ENCODE measurements at regions not wholly inside any gene's neighbourhood (a gene's known extent, or its start where the extent isn't known, plus 50 kb on each side); places are given as distances from the start of the nearest gene placed in this dataset.

DNA sequence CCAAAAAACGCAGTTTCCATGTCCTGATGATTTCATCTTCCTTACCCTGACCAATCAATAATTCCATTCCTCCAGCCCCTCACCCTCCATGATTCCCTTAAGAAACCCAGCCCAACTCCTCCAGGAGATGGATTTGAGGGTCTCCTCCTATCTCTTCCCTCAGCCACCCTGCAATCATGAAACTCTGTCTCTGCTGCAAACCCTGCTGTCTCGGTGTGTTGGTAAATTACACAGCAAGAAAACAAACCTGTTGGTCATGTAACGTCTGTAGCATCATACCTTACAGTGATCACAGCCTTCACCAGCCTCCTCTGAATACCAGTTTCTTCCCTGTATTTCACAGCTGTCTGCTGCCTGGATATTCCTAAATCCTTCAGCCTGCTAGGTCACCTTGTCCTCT is 300.7 kb upstream of the NEBL start:
- no peak for DNase-seq

DNA sequence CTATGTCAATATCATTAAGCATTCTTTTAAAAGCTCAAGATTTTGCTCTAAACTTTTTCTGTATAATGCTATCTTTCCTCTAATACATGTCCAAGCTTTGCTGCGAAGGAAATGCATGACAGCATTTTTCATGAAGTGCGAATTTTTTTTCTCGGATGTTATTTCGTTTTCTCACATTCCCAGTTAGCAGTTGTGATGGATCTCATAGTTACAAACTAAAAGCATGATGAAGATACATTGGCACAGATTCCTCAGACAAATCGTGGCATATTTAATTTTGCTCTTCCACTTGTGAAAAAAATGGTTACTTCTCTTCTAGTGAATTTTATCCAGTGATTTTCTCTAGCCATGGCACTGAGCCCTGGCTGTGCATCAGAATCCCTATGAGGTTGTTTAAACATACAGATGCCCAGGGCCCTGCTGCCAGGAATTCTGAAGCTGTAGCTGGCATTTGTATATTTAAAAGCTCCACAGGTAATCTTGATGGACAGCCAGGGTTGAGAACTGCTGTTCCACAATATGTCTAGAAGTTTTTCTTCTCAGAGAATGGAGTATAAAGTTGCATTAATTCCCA is 299.8 kb upstream of the NEBL start:
- DNase-seq = no peak

DNA sequence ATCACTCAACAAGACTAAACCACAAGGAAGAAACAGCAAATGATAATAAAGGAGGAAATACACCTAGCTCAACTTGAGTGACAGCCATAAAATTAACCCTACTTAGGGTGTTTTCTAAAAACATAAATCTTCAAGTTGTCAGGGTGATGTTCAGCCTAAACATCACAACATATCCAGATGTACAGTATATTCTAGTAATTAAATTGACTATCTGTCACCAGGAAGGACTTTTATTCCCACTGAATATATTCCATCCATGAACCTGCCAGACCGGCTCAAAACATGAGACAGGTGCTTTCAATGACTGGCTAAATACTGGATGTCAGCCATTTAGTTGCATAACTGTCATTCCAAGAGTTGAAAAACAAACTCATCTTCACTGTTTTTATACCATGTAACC is 298.1 kb upstream of the NEBL start:
- DNase-seq = peak; percentile 36

DNA sequence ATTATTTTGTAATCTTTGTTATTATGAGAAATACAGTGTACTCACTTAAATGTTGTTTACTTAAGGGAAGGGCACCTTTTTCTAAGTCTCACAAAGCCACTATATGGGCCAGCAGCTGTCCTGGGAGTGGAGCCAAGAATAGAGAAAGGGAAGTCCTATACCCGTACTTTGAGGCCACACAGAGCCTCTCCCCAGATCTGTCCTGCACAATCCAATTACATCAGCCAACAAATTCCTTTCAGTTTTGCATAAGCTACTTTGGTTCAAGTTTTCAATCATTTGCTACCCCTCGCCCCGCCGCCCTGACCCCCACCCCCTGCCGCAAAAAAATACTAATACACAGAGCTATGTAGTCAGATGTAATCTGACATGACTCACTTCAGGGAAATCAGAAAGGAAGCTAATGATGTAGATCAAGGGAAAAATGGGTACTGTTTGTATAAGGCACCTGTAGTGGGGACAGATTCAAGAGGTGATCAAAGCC is 297.4 kb upstream of the NEBL start:
- no peak for DNase-seq

DNA sequence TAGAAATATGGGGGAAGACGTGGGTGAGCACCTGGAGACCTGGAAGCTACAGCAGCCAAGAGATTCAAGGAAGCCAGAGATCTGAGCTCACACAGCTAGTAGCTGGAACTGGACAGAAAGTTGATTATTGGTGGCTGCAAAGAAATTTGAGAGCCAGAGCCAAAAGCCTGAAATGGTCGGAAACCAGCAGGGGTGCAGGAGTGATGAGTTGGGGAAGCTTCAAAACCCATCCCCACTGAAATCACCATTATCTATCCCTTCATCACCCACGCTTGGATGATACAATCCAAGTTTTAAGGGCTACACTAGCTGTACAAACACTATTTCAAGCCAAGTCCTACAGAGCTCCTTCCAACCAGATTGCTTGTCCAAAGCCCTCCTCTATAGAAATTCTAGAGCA is 296.1 kb upstream of the NEBL start:
- DNase-seq = no peak

DNA sequence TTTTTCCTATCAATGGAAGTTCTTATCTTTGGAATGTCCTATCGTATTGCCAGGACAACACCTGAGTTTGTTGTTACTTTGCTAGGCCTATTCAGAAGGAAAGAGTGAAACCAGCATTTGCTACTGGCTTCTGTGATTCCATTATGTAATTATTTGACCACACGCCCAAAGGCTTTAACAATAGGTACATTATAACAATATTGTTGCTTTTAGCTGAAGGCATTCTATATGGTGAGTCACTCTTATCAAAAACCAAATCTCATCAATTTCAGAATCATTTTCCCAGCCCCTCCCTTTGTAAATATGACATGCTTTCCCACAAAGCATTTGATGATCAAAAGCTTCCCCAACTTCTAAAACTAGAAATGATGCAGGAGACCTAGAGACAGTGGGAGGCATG is 294.4 kb upstream of the NEBL start:
- no peak for DNase-seq

DNA sequence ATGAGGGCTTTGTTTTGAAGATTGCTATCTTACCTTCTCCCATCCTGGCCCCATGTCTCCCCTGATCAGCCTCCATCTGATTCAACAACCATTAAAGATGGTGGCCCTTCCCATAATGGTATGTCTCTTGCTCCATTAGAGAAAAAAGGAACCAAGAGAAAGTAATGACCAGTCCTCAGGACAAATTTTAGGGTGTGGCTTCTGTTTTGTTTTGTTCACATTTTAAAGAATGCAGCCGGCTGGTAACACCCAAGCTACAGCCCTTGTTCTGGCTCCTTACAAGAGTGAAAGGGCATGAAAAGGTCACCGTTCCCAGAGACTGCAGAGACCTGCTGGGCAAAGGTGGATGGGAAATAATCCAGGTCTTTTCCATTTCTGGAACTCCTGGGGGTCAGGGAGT is 287.9 kb upstream of the NEBL start:
- no peak for DNase-seq

DNA sequence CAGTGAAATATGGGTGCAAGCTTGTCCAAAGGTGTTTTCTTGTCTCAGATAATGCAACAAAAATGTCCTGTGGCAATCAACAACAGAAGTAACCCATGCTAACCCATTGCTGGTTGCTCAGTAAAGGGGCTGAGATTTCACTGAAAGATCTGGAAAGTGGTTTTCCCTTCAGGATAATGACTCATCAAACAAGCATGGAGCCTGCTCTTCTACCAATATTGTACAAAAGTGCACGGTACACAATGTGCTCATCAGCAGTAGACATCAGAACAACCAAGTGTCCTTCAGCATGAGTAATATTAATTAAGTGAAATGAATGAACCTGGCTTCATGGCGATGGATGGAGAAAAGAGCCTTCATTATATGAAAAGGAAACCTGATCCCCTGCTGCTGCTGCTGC is 287.1 kb upstream of the NEBL start:
- peak; percentile 18 for DNase-seq

DNA sequence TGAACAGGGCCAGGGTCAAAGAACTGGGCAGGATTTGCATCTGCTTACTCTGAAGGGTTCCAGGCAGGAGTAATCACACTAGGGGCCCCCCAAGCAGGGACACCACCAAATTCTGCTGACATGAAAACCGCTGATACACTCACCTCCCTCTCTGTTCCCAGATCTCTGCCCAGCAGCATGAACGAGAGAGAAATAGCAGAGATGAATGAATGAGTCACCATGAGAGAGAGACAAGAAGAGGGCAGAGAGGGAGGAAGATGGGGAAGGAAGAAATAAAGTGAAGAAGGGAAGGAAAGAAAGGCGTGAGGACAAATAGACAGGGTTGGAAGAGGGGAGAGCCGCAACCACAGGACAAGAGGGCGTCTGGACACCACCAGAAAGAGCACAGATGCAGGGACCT is 285.9 kb upstream of the NEBL start:
- no peak for DNase-seq

DNA sequence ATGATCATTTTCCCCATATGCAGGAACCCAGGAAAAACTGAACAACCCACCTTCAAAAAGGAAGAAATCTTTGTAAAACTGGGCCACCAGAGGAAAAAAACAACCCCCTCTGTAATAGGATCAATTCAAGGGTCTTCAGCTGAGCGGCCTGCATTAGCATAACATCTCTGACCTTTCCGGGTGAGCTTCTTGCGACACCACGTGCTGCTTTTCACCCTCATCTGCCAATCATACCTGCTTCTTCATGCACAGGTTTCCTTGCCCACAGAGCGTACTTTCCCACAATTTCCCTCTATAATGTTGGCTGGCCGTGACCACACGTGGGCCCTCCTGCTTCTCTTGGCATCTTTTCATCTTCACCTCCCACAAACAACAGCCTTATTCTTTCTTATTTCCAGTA is 284.3 kb upstream of the NEBL start:
- DNase-seq = no peak

DNA sequence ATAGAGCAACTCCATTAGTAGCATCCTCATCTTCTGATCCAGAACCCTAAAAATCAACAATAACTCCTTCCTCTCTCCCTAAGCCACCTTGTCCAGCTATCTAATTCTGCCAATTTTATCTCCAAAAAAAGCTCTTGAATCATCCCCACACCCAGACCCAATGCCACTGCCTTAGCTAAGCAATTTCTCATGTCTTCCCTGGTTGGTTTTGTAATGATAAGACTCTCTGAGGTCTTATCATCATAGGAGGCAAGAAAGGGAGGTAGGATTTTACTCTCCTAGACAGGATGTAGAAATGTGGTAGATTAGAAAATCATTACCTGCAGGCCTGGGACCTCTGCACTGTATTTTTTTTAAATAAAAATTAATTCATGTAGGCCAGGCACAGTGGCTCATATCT is 283.5 kb upstream of the NEBL start:
- no peak for DNase-seq

DNA sequence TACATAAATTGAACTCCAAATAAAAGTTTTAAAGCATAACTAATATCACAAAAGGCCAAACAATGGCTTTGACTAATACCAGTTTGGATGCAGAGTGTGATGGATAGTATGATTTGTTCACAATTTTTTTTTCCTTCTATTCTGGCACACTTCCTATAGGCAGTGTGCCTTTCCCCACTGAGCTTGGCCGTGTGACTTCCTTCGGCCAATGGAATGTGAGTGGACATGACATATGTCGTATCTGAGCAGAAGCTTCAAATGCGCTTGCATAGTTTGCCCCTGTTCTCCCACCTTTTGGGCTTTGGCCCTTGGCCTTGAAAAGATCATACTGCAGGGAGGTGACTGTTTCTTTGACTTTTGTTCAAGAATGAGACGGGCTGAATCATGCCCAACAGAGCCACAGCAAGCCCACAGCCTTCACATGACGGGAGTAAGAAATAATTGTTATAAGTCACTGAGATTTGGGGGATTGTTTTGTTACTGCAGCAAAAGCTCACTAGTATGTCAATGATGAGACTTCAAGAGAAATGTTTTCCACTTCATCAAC is 279.9 kb upstream of the NEBL start:
- DNase-seq = no peak

DNA sequence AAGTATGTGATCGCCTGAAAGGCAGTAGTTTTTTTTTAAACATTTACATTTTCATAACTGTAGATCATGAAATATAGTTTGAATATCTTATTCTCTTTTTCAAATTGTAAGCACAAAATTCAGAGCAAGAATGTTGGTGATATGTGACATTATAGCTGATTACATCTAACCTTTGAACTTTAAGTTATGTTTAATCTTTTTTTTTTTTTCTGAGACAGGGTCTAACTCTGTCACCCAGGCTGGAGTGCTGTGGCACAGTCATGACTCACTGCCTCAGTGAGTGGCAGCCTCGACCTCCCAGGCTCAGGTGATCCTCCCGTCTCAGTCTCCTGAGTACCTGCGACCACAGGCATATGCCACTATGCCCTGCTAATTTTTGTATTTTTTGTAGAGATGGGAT is 278.7 kb upstream of the NEBL start:
- DNase-seq = no peak

DNA sequence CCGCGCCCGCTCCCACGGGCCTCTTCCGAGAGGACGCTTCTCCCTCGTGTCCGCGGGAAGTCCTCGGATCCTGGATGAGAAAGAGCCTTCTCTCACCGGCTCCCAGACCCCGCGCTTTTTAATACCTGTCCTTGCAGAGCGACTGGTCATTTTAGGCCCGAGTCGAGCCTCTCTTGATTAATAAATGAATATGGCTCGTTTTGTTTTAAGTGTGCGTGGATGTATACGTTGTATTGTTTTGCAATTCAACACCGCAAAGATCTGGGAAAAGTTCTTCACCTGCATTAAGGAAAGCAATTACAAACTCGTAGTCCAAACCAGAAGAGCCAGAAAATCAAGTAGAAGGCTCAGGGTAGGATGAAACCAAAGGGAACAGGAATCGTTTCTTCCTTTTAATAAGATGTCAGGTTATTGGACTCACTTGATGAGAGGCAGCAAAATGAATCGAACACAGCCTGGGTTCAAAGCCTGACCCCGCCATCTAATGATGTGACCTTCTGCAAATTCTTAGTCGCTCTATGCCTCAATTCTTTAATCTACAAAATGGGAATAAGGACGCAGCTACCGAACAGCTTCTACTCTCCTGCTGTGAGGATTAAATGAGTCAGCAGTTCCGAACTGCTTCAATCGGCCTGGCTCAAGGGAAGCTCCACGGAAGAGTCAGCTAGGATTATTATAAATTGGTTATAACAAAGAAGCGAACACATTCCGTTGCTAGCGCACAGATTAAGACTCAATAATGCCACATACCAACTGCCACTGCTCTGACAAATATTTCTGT is 277.8 kb upstream of the NEBL start:
- DNase-seq = no peak

DNA sequence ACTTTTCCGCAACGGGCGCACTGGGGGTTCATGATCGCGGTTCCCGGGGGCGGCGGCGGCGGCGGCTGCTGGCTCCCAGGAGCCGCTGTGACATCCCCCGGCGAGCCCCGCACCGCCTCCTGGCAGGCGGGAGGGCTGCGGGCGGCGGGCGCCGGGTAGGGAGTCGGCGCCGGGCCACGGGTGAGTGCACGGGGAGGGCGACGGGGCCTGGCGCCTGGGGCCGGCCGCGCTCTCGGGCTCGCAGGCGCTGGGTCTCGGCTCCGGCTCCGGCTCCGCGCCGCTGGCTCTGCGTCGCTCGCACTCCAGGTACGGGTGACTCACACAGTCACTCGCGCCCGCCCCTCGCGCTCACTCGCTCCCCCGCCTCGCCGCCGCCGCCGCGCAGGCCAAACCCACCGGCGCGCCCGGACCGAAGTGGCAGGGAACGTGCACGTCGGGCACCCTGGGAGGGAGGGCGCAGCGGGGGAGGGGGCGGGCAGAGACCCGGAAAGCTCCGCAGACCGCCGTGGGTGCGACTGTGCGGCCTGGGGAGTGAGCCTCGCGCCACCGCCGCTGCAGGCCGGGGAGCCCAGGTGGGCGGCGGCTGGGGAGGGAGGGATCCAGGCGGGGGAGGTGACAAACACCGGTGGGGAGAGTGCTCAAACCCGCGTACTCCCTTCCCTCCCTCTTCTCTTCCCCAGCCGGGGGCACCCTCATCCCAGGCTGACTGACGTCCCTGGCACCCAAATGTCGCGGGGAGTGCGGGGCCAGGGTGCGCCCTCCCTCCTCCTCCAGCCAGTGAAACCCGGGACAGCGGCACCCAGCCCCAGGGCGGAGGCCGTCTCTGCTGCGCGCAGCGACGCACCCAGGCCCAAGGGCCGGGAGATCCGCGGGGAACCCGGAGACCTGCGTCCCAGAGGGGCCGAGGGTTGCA is 276.9 kb upstream of the NEBL start:
- DNase-seq = peak; percentile 41

DNA sequence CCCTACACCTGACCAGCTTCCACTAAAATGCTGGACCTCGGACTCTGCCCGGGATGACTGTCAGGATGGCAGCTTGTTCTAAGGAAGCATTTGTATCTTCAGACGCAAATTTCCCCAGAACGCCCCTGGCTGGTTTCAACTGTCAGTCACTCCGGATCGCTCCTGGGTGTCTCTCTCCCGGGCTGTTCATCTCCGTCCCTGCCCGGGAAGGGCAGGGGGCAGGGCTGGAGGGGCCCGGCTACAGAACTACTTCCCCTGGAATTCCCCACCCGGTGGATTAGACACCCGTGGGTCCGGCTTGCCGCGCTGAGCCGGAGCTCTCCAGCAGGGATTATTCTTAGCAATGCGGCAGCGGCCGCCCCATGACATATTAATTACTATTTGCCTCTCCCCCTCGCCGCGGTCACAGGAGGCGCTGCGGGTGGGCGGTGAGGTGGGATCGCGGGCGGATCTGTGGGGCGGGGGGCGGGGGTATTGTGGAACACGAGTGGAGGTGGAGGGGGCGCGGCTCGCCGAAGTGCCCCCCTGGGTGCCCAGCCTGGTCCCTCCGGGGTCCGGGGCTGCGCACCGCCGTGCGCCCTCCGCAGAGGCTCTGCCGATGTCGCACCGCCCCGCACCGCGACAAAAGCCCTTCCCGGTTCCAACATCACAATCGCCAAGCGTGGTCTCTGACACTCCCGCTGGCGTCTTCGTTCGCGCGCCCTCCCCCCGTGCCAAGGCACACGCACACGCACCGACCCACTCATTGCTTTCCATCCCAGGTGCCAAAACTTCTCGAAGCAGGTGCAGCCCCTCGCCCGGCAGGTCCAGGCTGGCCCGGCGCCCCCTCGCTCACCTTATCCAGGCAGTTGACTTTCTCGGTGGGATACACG is 276.1 kb upstream of the NEBL start:
- no peak for DNase-seq

DNA sequence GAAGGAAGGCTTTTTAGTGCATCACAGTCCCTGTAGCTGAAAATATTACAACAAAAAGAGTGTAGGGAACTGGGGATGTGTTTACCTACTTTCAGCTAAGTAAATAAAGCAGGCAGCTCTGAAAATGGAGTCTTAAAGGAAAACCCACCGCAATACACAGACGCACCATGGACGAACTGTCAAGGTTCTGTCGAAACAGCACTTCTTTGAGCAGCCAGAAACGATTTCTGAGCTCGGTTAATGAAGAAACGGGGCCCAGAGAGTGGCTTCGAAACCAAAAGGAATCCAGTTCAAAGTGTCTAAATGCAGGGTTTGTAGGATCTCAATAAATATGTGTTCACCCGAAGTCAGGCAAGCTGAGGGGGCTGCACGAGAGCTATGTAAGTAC is 275.4 kb upstream of the NEBL start:
- DNase-seq = no peak

DNA sequence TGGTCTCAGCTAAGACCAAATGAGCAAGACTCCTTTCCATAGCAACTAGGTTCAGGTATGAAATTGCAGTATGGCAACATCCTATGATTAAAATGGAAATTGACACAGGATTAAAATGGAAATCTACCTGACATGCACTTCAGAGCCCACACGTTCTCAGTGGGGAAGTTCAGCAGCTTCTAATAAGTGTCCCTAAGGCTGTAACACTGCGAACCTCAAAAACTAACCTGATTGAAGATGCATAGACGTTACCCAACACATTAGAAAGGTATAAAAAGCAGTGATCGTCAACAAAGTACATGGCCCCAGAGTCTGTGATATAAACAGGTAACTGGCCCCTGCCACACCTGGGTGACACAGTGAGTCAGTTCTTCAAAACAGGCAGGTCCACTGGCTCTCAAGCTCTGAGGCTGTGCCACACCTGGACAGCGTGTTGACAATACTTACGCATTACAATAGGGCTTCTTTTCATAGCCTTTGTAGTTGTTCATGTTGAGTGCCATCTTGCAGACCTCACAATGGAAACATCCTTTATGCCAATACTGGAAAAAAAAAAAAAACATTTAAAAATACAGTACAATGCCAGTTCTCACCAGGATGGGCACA is 274.9 kb upstream of the NEBL start:
- peak; percentile 21 for DNase-seq

DNA sequence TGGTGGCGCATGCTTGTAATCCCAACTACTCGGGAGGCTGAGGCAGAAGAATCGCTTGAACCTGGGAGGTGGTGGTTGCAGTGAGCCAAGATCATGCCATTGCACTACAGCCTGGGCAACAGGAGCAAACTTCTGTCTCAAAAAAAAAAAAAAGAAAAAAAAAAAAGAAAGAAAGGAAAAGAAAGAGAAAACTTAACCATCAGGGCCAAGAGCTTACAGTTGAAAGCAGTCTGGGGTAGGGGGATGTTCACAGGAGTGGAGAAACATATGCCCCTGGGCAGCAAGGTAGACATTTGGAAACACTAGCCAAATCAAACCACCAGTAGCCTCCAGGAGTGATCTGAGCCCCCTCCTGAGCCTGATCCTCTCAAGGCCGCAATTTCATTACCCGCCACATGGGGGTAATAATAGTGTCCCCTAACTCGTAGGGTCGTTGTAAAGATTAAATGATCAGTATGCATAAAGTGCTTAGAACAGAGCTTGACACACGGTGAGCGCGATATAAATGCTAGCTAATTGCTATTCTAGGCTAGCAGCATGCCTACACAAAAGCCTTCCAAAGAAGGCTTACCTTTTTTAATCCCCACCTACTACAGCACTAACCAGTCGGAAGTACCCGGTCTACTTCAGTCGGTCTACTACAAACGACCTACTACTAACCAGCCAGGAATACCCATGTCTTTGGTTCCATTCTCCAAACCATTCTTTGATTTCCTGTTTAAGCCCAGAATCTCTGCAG is 274.3 kb upstream of the NEBL start:
- DNase-seq = no peak

DNA sequence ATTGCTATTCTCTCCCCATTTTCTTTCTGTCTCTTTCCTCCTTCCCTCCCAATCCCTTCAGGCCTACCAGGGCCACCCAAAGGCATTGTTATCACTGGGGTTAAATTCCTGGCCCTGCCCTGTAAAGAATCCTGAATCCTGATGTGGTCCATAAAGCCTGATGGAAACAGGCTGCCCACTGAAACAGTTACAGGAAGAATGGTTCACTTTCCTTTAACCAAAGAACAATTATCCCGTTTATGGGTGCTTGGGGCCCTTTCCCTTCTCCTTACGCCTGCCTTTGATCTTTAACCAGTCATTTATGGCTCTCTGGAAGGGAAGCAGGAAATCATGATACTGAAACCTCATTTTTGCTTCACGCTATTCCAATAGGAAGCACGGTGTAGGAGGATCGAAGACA is 273.1 kb upstream of the NEBL start:
- DNase-seq = no peak

DNA sequence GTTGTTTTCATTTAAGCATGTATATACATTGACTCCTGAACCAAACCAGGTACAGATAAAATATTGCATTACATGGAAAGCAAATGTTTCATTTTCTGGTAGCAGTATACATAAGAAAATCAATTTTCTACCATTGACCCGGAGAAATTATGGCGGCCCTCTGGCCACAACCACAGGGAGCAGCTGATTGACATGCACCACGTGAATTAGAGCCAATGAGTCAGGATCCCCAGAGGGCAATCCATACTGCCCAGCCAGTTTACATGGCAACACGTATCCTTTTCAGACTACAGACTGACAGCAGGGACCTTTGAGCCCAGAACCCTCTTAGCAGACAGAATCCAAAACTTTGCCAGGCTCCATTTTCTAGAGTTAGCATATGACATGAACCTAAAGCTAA is 272.2 kb upstream of the NEBL start:
- no peak for DNase-seq
